Breast epithelium (tissue), 4 donors: ENCODE measurements at regions not wholly inside any gene's neighbourhood (a gene's known extent, or its start where the extent isn't known, plus 50 kb on each side); places are given as distances from the start of the nearest gene placed in this dataset.

Experiments
- DNase-seq, 2 donors: peaks; one replicate each; pipeline ENCODE4 v3.0.0-alpha.2; 2019; ENCODE audit warnings: low spot score in 2 of 2
- H3K27ac ChIP-seq, 2 donors: fragments of 200-600 bp; sonication (generic) in 1 of 2; one replicate each; pipeline ENCODE4 v1.5.1; 2016 to 2019; ENCODE audit warnings: mild to moderate bottlenecking in 1 of 2
- H3K27me3 ChIP-seq, 2 donors: fragments of 200-600 bp; sonication (generic) in 1 of 2; one replicate each; pipeline versions ENCODE4 v1.5.1 to v1.6.0; 2017 to 2019; ENCODE audit warnings: control low read depth in 1 of 2, mild to moderate bottlenecking in 1 of 2
- H3K36me3 ChIP-seq: fragments of 200-600 bp; one replicate; pipeline ENCODE4 v1.5.1; 2019
- H3K4me1 ChIP-seq, 2 donors: fragments of 200-600 bp; sonication (generic); one replicate each; pipeline ENCODE4 v1.5.1; 2016 to 2019; ENCODE audit warnings: control low read depth in 1 of 2
- H3K4me3 ChIP-seq, 3 donors: fragments of 200-600 bp; sonication (generic); 1 replicate in 2 of 3; 2 replicates in 1 of 3; pipeline ENCODE4 v1.5.1; 2016 to 2019; ENCODE audit warnings: mild to moderate bottlenecking in 3 of 3, moderate library complexity in 2 of 3
- H3K9me3 ChIP-seq, 2 donors: fragments of 200-600 bp; sonication (generic) in 1 of 2; one replicate each; pipeline ENCODE4 v1.5.1; 2016 to 2019; ENCODE audit warnings: control low read depth in 1 of 2
- CTCF ChIP-seq, 3 donors: fragments of 450-650 bp; IDR thresholded peaks; one replicate each; pipeline ENCODE4 v1.5.1; 2016 to 2017; ENCODE audit warnings: antibody characterized with exemption in 3 of 3, mild to moderate bottlenecking in 3 of 3, moderate library complexity in 3 of 3
- POLR2A ChIP-seq: fragments of 450-650 bp; IDR thresholded peaks from one replicate; pipeline ENCODE4 v1.6.1; 2016; ENCODE audit warnings: antibody characterized with exemption, mild to moderate bottlenecking, moderate library complexity
- POLR2AphosphoS5 ChIP-seq, 3 donors: sonication (generic); formaldehyde crosslinking; IDR thresholded peaks; one replicate each; pipeline ENCODE4 v1.6.1; 2017; ENCODE audit warnings: antibody characterized with exemption in 3 of 3
- intact Hi-C: fragments of 100-400 bp; cut with DNase I; formaldehyde crosslinking; loops from one replicate; pipeline ENCODE4 v1.15.1; 2023; ENCODE audit warnings: low total_unique reads

GRCh38 chr13:33745370-33746324 is 72.3 kb upstream of the RFC3 start:
- no peak for TF ChIP-seq CTCF (IDR thresholded peaks at IDR 0.05)
- TF ChIP-seq POLR2AphosphoS5 (IDR thresholded peaks at IDR 0.05): no peak
- no peak for TF ChIP-seq POLR2A
- DNase-seq: no peak
- H3K27me3 ChIP-seq: no peaks in the 10 kb centered on the region
- no peaks in the 10 kb centered on the region for H3K36me3 ChIP-seq
- H3K4me3 ChIP-seq: no peak overlapping the region
- intact Hi-C loops: no loop called here
- H3K4me1 ChIP-seq: peaks cover 0 to 5% of the 10 kb centered on the region in 2 donors
- H3K9me3 ChIP-seq: peaks cover 0 to 5% of the 10 kb centered on the region in 2 donors
- peak overlapping the region; percentile 49 to 60 for H3K27ac ChIP-seq

- no peaks in the 10 kb centered on the region for H3K27me3 ChIP-seq
- no peak overlapping the region for H3K4me3 ChIP-seq
- peaks cover 0 to 5% of the 10 kb centered on the region in 2 donors for H3K9me3 ChIP-seq
- DNase-seq: no peak
- no peaks in the 10 kb centered on the region for H3K36me3 ChIP-seq
- intact Hi-C loops: no loop called here
- H3K4me1 ChIP-seq: peaks cover 0 to 5% of the 10 kb centered on the region in 2 donors
- no peak overlapping the region for H3K27ac ChIP-seq
- no peak for TF ChIP-seq POLR2AphosphoS5 (IDR thresholded peaks at IDR 0.05)
- no peak for TF ChIP-seq POLR2A
- TF ChIP-seq CTCF (IDR thresholded peaks at IDR 0.05): no peak
These were observed 71.1 kb upstream of the RFC3 start for GRCh38 chr13:33746867-33747266.

- H3K4me1 ChIP-seq: no peaks in the 10 kb centered on the region
- no peak overlapping the region for H3K27ac ChIP-seq
- H3K4me3 ChIP-seq: no peak overlapping the region
- TF ChIP-seq POLR2AphosphoS5 (IDR thresholded peaks at IDR 0.05) (no peak), POLR2A (no peak), CTCF (IDR thresholded peaks at IDR 0.05) (no peak)
- no peak for DNase-seq
- H3K9me3 ChIP-seq: peaks cover 0 to 5% of the 10 kb centered on the region in 2 donors
- no peaks in the 10 kb centered on the region for H3K36me3 ChIP-seq
- H3K27me3 ChIP-seq: no peaks in the 10 kb centered on the region
- intact Hi-C loops: no loop called here
These were observed 66.8 kb upstream of the RFC3 start for GRCh38 chr13:33751151-33751550.

GRCh38 chr13:33752094-33752493 is 65.9 kb upstream of the RFC3 start:
- Histone ChIP-seq H3K36me3 (no peaks in the 10 kb centered on the region), H3K4me3 (no peak overlapping the region), H3K9me3 (peaks cover 0 to 5% of the 10 kb centered on the region in 2 donors), H3K4me1 (no peaks in the 10 kb centered on the region), H3K27me3 (no peaks in the 10 kb centered on the region), H3K27ac (no peak overlapping the region)
- intact Hi-C loops: no loop called here
- no peak for DNase-seq
- TF ChIP-seq POLR2A (no peak), CTCF (IDR thresholded peaks at IDR 0.05) (no peak), POLR2AphosphoS5 (IDR thresholded peaks at IDR 0.05) (no peak)

- no peaks in the 10 kb centered on the region for H3K27me3 ChIP-seq
- no peaks in the 10 kb centered on the region for H3K4me1 ChIP-seq
- H3K4me3 ChIP-seq: no peak overlapping the region
- no peaks in the 10 kb centered on the region for H3K36me3 ChIP-seq
- TF ChIP-seq POLR2AphosphoS5 (IDR thresholded peaks at IDR 0.05) (no peak), CTCF (IDR thresholded peaks at IDR 0.05) (no peak), POLR2A (no peak)
- DNase-seq: no peak
- intact Hi-C loops: no loop called here
- H3K27ac ChIP-seq: no peak overlapping the region
- H3K9me3 ChIP-seq: peaks cover 0 to 5% of the 10 kb centered on the region in 2 donors
These were observed 65.4 kb upstream of the RFC3 start for GRCh38 chr13:33752597-33752996.
